BJ (cell line): ENCODE measurements at regions not wholly inside any gene's neighbourhood (a gene's known extent, or its start where the extent isn't known, plus 50 kb on each side); places are given as distances from the start of the nearest gene placed in this dataset.

Experiments used
- CTCF ChIA-PET: fragments of 350-600 bp; formaldehyde crosslinking; extraction: SDS; loops from one replicate; lab custom pipeline; 2021; ENCODE audit warnings: antibody characterized with exemption, inconsistent platforms; lab: Yijun Ruan, JAX
- POLR2A ChIA-PET: fragments of 300-600 bp; sonication (Branson Sonifier 250); formaldehyde crosslinking; extraction: SDS; loops from one replicate; lab custom pipeline; 2021; ENCODE audit warnings: antibody characterized with exemption; lab: Charles Lee
- DNase-seq: peaks from one replicate; pipeline ENCODE4 v3.0.0-alpha.2; 2011; ENCODE audit warnings: low read depth
- H3K27me3 ChIP-seq: 2 replicates; pipeline ENCODE4 v1.6.0; 2011; ENCODE audit warnings: low read length; ENCODE audit not compliant: control insufficient read depth, insufficient read depth
- H3K36me3 ChIP-seq: 2 replicates; pipeline ENCODE4 v1.5.1; 2011; ENCODE audit warnings: low read length; ENCODE audit not compliant: control insufficient read depth, insufficient read depth
- H3K4me3 ChIP-seq: 2 replicates; pipeline ENCODE4 v1.5.1; 2011; ENCODE audit warnings: low read depth, mild to moderate bottlenecking, control low read depth, low read length
- TF ChIP-seq, protein P1 (sequence below): IDR thresholded peaks from 2 replicates; pipeline ENCODE4 v1.5.1; 2011; ENCODE audit warnings: low read depth, mild to moderate bottlenecking, control low read depth, inconsistent platforms, low read length, moderate library complexity; ENCODE audit not compliant: insufficient read depth

DNA sequence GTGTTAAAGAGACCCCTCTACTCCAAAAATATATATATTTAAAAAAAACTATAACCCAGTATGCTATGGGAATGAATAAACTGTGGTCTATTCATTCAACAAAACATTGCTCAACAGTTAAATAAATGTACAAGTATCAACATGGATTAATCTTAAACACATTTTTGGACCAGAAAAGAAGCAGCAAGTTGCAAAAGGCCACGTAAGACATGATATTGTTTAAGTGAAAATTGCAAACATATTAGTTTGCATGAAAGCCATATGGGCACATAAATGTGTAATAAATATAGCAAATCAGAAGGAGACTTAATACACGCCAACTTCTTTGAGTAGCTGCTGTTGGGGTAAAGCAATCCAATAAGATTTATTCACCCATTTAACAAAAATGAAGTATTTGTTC lies 321.5 kb downstream of the FBXO15 start:
- DNase-seq = no peak
- H3K27me3 ChIP-seq = no peaks in the 10 kb centered on the region
- TF ChIP-seq, protein P1, sequence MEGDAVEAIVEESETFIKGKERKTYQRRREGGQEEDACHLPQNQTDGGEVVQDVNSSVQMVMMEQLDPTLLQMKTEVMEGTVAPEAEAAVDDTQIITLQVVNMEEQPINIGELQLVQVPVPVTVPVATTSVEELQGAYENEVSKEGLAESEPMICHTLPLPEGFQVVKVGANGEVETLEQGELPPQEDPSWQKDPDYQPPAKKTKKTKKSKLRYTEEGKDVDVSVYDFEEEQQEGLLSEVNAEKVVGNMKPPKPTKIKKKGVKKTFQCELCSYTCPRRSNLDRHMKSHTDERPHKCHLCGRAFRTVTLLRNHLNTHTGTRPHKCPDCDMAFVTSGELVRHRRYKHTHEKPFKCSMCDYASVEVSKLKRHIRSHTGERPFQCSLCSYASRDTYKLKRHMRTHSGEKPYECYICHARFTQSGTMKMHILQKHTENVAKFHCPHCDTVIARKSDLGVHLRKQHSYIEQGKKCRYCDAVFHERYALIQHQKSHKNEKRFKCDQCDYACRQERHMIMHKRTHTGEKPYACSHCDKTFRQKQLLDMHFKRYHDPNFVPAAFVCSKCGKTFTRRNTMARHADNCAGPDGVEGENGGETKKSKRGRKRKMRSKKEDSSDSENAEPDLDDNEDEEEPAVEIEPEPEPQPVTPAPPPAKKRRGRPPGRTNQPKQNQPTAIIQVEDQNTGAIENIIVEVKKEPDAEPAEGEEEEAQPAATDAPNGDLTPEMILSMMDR = no peak
- no peaks in the 10 kb centered on the region for H3K36me3 ChIP-seq
- H3K4me3 ChIP-seq = no peak overlapping the region
- CTCF ChIA-PET = no interaction called here
- POLR2A ChIA-PET = no interaction called here

DNA sequence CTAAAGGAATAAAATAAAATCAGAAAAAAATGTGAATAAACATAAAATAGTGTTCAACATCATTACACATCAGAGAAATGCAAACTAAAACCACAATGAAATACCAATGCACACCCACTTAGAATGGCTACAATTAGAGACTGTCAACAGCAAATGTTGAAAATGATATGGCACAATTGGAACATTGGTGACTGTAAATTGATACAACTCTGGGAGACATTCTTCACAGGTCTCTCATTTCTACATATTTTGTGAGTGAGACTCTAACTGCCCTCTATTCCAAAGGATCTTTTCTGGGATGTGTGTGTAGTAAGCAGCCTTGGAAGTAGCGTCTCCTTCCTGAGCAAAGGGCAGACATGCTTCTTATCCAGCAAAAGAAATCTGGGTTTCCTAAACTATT lies 323.0 kb downstream of the FBXO15 start:
- DNase-seq = no peak
- Histone ChIP-seq H3K4me3 (no peak overlapping the region), H3K36me3 (no peaks in the 10 kb centered on the region), H3K27me3 (no peaks in the 10 kb centered on the region)
- TF ChIP-seq, protein P1 = no peak
- ChIA-PET POLR2A (no interaction called here), CTCF (interaction anchor here (1.1 kb wide), 1 partner anchor 9 kb away, joined by 8 read pairs; no protein-coding TSS in a partner anchor)

DNA sequence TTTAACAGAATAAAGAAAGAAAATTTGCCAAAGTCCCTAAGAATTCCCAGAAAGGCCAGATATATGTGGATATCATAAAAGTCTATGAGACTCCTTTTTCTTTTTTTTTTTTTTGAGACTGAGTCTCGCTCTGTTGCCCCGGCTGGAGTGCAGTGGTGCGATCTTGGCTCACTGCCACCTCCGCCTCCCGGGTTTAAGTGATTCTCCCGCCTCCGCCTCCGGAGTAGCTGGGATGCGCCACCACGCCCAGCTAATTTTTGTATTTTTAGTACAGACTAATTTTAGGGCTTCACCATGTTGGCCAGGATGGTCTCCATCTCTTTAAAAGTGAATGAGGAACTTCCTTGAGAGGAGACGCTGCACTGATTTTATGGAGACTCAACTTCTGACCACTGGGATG lies 335.2 kb downstream of the FBXO15 start:
- ChIA-PET CTCF (no interaction called here), POLR2A (no interaction called here)
- no peak for DNase-seq
- TF ChIP-seq, protein P1 = no peak
- Histone ChIP-seq H3K36me3 (no peaks in the 10 kb centered on the region), H3K4me3 (no peak overlapping the region), H3K27me3 (no peaks in the 10 kb centered on the region)

DNA sequence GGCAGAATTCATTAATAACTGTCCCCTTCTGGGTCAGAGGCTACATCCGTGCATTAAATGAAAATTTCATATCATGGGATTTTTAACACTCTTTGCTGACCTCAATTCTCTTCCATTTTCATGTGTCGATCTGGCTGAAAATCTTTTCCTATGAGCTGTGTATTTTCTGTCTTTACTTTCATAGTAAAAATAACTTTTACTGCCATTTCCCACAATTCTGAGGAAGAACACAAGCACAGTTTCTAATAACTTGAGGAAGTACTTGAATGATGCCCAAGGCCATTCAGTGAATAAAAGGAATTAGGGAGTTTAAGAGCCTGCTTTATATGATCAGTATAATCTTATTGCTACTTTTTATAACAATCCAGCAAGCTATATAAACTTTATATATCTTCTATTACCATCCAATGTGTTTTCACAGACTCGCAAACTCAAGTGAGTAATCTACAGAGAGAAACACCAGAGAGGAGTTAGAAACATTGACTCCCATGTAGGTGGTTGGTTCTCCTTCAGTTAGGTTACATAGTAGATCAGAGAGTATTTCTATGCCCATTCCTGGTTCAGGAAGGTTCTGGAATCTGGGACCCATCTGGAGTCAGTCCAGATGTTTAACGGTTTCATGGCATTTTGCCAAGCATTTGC lies 340.0 kb downstream of the FBXO15 start:
- H3K27me3 ChIP-seq = no peaks in the 10 kb centered on the region
- DNase-seq = no peak

DNA sequence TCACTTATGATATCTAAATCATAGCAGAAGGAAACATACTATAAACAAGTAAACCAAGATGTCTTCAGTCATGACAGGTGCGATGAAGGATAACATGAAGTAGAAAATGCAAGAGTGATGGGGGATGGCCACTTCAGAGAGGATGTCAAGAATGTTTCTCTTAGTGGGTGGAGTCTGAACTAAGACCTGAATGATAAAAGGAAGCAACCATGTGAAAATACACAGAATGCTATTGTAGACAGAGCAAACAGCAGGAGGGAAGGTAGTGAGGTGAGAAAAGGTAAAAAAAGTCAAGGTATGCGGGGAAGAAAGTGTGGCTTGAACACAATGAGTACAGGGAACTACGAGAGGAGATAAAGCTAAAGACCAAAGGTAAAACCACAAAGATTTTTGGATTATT lies 341.6 kb downstream of the FBXO15 start:
- DNase-seq = no peak
- Histone ChIP-seq H3K36me3 (no peaks in the 10 kb centered on the region), H3K4me3 (no peak overlapping the region), H3K27me3 (no peaks in the 10 kb centered on the region)
- ChIA-PET CTCF (no interaction called here), POLR2A (no interaction called here)
- TF ChIP-seq, protein P1 = no peak

More for the DNA sequence above, 340.0 kb downstream of the FBXO15 start:
- POLR2A ChIA-PET = no interaction called here
- Histone ChIP-seq H3K36me3 (no peaks in the 10 kb centered on the region), H3K4me3 (no peak overlapping the region)
- TF ChIP-seq, protein P1 = no peak
- CTCF ChIA-PET = no interaction called here
